AG08396 (cell line): ENCODE measurements at regions not wholly inside any gene's neighbourhood (a gene's known extent, or its start where the extent isn't known, plus 50 kb on each side); places are given as distances from the start of the nearest gene placed in this dataset.

Experiments
- DNase-seq: peaks from one replicate; pipeline ENCODE4 v3.0.0; 2012; ENCODE audit warnings: low spot score, mixed read lengths

DNA sequence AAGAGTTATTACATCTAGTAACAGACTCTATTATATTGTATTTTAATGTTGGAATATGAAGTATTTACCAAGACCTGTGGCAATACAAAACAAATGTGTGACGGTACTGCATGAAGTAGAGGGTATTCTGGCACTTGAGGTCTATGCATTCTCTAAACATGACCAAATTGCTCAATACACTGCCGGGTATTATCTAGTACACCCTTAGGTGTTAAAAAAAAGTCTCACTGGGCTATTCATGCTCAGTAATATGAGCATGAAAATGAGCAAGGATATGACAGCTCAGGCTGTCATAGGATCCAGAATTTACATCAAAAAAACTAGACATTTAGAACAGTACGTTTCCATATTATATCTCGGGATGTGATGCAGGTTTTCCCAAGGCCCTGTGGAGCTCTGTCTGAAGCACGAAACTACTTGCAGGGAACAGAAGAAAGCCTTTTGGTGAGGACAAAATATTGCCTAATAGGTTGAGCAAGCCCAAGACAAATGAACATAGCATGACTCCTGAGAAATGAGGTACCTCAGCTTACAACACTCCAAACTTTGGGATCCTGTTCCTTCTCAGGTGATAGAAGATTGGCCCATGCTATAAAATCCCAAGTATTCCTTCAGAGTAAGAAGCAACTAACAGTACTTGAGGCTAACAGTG is 74.1 kb upstream of the MAOA start:
- DNase-seq: no peak

DNA sequence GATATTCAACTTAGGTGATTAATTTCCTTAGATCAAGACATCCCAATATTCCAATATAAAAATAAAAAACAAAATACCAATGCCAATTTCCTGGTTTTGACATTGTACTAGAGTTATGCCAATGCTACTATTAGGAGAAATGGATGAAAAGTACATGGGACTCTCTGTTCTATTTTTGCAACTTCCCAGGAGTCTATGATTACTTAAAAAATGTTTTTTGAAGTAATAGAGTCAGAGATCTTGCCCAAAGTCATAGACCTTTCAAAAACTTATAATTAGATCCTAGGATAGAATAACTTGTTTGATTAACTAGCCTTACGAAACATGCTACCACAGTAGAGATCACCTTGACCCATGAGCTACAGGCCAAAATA is 73.6 kb upstream of the MAOA start:
- DNase-seq: no peak

DNA sequence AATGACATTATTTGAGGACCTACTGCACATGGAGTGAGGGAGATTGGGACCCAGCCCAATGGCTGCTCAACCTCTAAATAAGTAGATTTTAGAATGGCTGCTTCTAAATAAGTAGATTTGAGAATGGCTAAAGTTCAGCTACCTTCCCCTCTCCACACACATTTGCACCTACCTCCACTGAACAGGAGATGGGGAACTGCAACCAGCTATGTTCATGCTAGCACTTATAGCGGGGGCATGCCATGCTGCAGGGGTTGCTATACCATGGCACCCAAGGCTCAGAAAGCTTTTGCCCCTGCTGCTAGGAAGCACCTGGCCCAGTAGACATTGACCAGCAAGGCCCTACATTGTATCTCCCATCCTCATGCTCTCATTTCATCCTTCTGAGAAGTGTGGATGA is 70.2 kb upstream of the MAOA start:
- no peak for DNase-seq

- no peak for DNase-seq
These were observed 69.3 kb upstream of the MAOA start for GRCh38 chrX:43586830-43587229.

GRCh38 chrX:43589735-43590134 is 66.4 kb upstream of the MAOA start:
- no peak for DNase-seq

DNA sequence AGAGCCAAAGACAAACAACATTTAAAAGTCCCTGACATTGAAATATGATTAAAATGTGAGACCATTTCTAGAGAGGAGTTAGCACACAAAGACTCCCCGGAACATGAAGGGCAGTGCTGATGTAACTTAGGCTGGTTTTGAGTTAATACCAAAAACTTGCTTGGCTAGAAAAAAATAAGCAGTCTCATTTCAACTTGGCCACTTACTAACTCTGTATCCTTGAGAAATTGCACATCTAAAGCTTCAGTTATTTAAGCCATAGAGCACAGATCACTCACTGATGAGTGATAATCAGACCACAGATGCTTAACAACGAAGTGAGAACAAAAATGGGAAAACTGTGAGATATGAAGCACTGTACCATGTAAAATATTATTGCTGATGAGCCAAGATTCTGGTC is 65.9 kb upstream of the MAOA start:
- no peak for DNase-seq

DNA sequence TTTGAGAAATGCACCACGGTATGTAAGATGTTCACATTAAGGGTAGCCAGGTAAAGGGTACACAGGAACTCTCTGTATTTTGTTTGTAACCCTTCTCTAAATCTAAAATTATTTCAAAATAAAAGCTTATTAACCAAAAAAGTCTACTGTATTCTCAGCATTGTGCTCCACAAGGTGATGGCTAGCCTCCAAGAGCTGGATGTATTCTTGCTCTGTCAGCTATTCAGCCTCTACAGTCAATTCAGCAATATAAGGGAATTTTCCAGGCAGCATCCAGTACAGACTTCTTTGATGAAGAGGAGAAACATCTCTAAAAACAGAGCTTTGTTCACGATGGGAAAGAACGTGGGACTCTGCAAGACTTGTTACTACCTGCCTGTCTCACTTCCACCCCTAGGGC is 63.5 kb upstream of the MAOA start:
- DNase-seq: no peak

GRCh38 chrX:43595931-43596330 is 60.2 kb upstream of the MAOA start:
- no peak for DNase-seq

DNA sequence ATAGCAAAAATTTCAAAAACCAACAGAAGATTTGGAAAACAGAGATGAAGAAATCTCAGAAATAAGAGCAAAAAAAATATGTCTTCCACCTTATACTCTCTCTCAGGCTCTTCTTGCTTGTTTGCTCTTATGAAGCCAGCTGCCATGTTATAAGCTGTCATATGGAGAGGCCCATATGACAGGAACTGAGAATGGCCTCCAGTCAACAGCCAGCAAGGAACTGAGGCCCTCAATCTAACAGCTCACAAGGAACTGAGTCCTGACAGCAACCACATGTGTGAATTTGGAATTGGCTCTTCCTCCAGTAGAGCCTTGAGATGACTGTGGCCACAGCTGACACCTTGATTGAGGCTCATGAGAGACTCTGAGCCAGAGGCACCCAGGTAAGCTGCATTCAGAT is 51.3 kb upstream of the MAOA start:
- no peak for DNase-seq

DNA sequence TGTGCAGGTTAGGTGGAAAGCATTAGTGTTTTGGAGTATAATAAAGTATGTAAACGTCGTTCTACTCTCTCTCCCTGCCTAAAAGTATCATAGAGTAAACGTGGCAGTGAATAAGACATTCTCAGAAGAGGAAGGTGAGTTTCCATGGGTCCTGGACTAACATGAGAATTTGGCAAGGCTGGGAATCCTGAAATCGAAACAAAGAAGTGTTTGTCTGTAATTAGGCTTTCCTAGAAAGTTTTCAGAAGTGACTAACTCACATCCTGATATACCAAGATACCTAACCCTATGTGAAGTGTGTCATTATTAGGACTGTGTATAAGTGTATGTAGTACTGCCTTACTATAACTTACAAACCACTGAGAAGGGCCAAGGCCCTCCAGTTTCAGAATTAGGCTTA is 50.7 kb upstream of the MAOA start:
- no peak for DNase-seq
